Left ventricle myocardium inferior (tissue), 1 donor: ENCODE measurements at regions not wholly inside any gene's neighbourhood (a gene's known extent, or its start where the extent isn't known, plus 50 kb on each side); places are given as distances from the start of the nearest gene placed in this dataset.

ENCODE experiments used
- DNase-seq: peaks from one replicate; pipeline ENCODE4 v3.0.0-alpha.2; 2020
- H3K27ac ChIP-seq: fragments of 200-600 bp; replicated peaks from 2 replicates; pipeline ENCODE4 v1.8.0; 2021
- H3K27me3 ChIP-seq: fragments of 200-600 bp; 2 replicates; pipeline ENCODE4 v1.8.0; 2021; ENCODE audit warnings: low read depth
- H3K36me3 ChIP-seq: fragments of 200-600 bp; 2 replicates; pipeline ENCODE4 v1.8.0; 2021
- H3K4me1 ChIP-seq: fragments of 200-600 bp; 2 replicates; pipeline ENCODE4 v1.8.0; 2021
- H3K4me3 ChIP-seq: fragments of 200-600 bp; 2 replicates; pipeline ENCODE4 v1.8.0; 2021; ENCODE audit warnings: mild to moderate bottlenecking, moderate library complexity
- H3K9me3 ChIP-seq: fragments of 200-600 bp; replicated peaks from 2 replicates; pipeline ENCODE4 v1.8.0; 2021
- CTCF ChIP-seq: fragments of 200-600 bp; IDR thresholded peaks from 2 replicates; pipeline ENCODE4 v1.8.0; 2021; ENCODE audit warnings: antibody characterized with exemption, mild to moderate bottlenecking, borderline replicate concordance
- intact Hi-C: fragments of 100-400 bp; cut with micrococcal nuclease; formaldehyde crosslinking; loops from one replicate; pipeline ENCODE4 v1.11.0; 2022
- donor health status: DM: no; HTN: yes; CAD: no; lungs with severe emphysema.

GRCh38 chr14:40762177-40762576 lies 844.5 kb upstream of the LRFN5 start:
- TF ChIP-seq CTCF, result no peak
- no peak for DNase-seq
- intact Hi-C loops, result no loop called here
- Histone ChIP-seq H3K4me1 (no peaks in the 10 kb centered on the region), H3K36me3 (no peaks in the 10 kb centered on the region), H3K4me3 (no peak overlapping the region), H3K27ac (no peak overlapping the region), H3K27me3 (no peaks in the 10 kb centered on the region), H3K9me3 (peaks cover under 1% of the 10 kb centered on the region)

GRCh38 chr14:40760704-40761103 lies 846.0 kb upstream of the LRFN5 start:
- H3K27me3 ChIP-seq, result no peaks in the 10 kb centered on the region
- H3K4me3 ChIP-seq, result no peak overlapping the region
- no peak for TF ChIP-seq CTCF
- peaks cover 14% of the 10 kb centered on the region for H3K9me3 ChIP-seq
- no peaks in the 10 kb centered on the region for H3K36me3 ChIP-seq
- H3K4me1 ChIP-seq, result no peaks in the 10 kb centered on the region
- no peak for DNase-seq
- intact Hi-C loops, result no loop called here
- H3K27ac ChIP-seq, result no peak overlapping the region

GRCh38 chr14:40758076-40758475 lies 848.6 kb upstream of the LRFN5 start:
- H3K27ac ChIP-seq, result no peak overlapping the region
- H3K4me3 ChIP-seq, result no peak overlapping the region
- H3K27me3 ChIP-seq, result no peaks in the 10 kb centered on the region
- H3K4me1 ChIP-seq, result no peaks in the 10 kb centered on the region
- intact Hi-C loops, result no loop called here
- H3K36me3 ChIP-seq, result no peaks in the 10 kb centered on the region
- H3K9me3 ChIP-seq, result peaks cover 39% of the 10 kb centered on the region
- no peak for TF ChIP-seq CTCF
- no peak for DNase-seq

- Histone ChIP-seq H3K27ac (no peak overlapping the region), H3K36me3 (no peaks in the 10 kb centered on the region), H3K4me1 (no peaks in the 10 kb centered on the region), H3K27me3 (no peaks in the 10 kb centered on the region), H3K9me3 (peaks cover 39% of the 10 kb centered on the region), H3K4me3 (no peak overlapping the region)
- intact Hi-C loops, result no loop called here
- no peak for TF ChIP-seq CTCF
- DNase-seq, result no peak
These were observed 849.2 kb upstream of the LRFN5 start for GRCh38 chr14:40757376-40757950.

- intact Hi-C loops, result no loop called here
These were observed 873.5 kb upstream of the LRFN5 start for GRCh38 chr14:40733206-40733605.

More at GRCh38 chr14:40733206-40733605, 873.5 kb upstream of the LRFN5 start:
- no peaks in the 10 kb centered on the region for H3K4me1 ChIP-seq
- DNase-seq, result no peak
- TF ChIP-seq CTCF, result no peak
- no peak overlapping the region for H3K27ac ChIP-seq
- H3K9me3 ChIP-seq, result peaks cover 28% of the 10 kb centered on the region
- no peaks in the 10 kb centered on the region for H3K27me3 ChIP-seq
- no peak overlapping the region for H3K4me3 ChIP-seq
- no peaks in the 10 kb centered on the region for H3K36me3 ChIP-seq
